ENCODE measurements at regions not wholly inside any gene's neighbourhood (a gene's known extent, or its start where the extent isn't known, plus 50 kb on each side); places are given as distances from the start of the nearest gene placed in this dataset.

DNA sequence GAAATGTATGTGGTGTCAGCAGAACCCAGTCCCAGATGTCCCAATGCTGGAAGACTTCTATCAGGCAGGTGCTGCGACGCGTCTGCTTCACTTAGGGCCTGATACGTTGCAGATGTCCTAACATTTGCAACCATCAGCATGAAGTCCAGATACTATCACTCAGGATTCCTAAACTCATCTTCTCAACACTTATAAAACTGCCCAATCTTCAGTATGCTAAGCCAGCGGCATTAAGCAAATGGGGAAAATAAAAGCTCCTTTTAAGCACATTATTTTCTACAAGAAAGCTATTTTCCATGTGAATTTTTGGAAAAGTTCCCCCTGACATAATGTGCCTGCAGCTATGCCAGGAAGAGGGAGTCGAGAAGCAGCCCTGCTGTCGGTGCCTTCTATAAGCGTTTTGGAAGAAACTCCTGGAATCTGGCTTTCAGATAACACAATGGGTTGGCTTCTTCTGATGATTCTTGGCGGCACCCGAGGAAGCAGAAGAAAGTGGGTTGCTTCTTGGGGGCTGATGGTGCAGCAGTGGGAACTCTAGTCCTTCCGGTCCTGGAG lies 60.7 kb upstream of the ITGA6 start:
- H2AFZ ChIP-seq (replicated peaks), result no peak overlapping the region

DNA sequence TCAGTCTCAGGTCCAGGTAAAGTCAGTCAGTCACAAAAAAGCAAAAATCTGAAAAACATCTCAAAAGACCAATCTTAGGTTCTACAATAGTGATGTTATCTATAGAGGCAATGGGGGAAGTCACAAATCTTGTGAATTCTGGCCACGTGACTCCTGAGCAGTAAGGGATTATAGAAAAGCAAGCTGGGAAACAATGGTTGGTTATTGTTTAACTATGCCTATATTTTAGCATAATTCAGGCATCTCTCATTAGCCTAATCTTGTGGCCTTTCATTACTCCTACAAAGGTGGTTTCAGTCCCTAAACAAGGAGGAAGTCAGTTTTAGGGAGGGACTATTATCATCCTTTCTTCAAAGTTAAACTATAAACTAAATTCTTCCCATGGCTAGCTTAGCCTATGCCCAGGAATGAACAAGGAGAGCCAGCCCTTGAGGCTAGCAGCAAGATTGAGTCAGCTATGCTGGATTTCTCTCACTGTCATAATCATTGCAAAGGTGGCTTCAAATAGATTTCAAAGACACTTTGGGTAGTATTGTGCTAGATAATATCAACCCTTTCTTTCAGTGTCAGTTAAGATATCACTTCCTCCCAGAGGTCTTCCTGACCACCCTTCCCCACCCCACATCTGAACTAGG lies 56.4 kb upstream of the ITGA6 start:
- no peak for DNase-seq (ENCODE audit: low spot score)
- Mint-ChIP-seq H3K9me3 (peaks cover 29% of the 10 kb centered on the region), H3K4me1 (no peaks in the 10 kb centered on the region), H3K27me3 (ENCODE audit: insufficient read depth, low read depth) (peaks cover 4% of the 10 kb centered on the region), H3K27ac (peak overlapping the region; percentile 38), H3K4me3 (no peak overlapping the region), H3K36me3 (peaks cover 7% of the 10 kb centered on the region)
- no peaks in the 10 kb centered on the region for H3K36me3 ChIP-seq
- H3K9ac ChIP-seq, result no peak overlapping the region
- no peaks in the 10 kb centered on the region for H3K9me3 ChIP-seq (ENCODE audit: low read depth)
- TF ChIP-seq, protein P1, sequence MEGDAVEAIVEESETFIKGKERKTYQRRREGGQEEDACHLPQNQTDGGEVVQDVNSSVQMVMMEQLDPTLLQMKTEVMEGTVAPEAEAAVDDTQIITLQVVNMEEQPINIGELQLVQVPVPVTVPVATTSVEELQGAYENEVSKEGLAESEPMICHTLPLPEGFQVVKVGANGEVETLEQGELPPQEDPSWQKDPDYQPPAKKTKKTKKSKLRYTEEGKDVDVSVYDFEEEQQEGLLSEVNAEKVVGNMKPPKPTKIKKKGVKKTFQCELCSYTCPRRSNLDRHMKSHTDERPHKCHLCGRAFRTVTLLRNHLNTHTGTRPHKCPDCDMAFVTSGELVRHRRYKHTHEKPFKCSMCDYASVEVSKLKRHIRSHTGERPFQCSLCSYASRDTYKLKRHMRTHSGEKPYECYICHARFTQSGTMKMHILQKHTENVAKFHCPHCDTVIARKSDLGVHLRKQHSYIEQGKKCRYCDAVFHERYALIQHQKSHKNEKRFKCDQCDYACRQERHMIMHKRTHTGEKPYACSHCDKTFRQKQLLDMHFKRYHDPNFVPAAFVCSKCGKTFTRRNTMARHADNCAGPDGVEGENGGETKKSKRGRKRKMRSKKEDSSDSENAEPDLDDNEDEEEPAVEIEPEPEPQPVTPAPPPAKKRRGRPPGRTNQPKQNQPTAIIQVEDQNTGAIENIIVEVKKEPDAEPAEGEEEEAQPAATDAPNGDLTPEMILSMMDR (IDR thresholded peaks at IDR 0.05), result no peak
- TF ChIP-seq EZH2 (IDR thresholded peaks at IDR 0.05) (no peak), EZH2phosphoT487 (IDR thresholded peaks at IDR 0.05) (no peak)
- H3K4me3 ChIP-seq, result no peak overlapping the region
- no peaks in the 10 kb centered on the region for H3K79me2 ChIP-seq (ENCODE audit: low read depth)
- no peaks in the 10 kb centered on the region for H3K4me1 ChIP-seq
- no peaks in the 10 kb centered on the region for H3F3A ChIP-seq (ENCODE audit: low read depth)
- H2AFZ ChIP-seq (replicated peaks), result no peak overlapping the region
- H4K20me1 ChIP-seq (ENCODE audit: low read depth), result no peaks in the 10 kb centered on the region
- no peak overlapping the region for H3K4me2 ChIP-seq
- H3K27ac ChIP-seq, result no peak overlapping the region
- no peaks in the 10 kb centered on the region for H3K27me3 ChIP-seq

More for the DNA sequence above, 60.7 kb upstream of the ITGA6 start:
- no peak for DNase-seq (ENCODE audit: low spot score)
- Histone ChIP-seq H3K4me2 (no peak overlapping the region), H3F3A (ENCODE audit: low read depth) (no peaks in the 10 kb centered on the region), H3K4me1 (no peaks in the 10 kb centered on the region), H3K4me3 (no peak overlapping the region), H3K9me3 (ENCODE audit: low read depth) (no peaks in the 10 kb centered on the region), H4K20me1 (ENCODE audit: low read depth) (no peaks in the 10 kb centered on the region), H3K9ac (no peak overlapping the region), H3K27ac (no peak overlapping the region), H3K27me3 (no peaks in the 10 kb centered on the region), H3K79me2 (ENCODE audit: low read depth) (no peaks in the 10 kb centered on the region), H3K36me3 (no peaks in the 10 kb centered on the region)
- no peak overlapping the region for H3K27ac Mint-ChIP-seq
- peaks cover 7% of the 10 kb centered on the region for H3K36me3 Mint-ChIP-seq
- H3K4me1 Mint-ChIP-seq, result no peaks in the 10 kb centered on the region
- peaks cover 6% of the 10 kb centered on the region for H3K27me3 Mint-ChIP-seq (ENCODE audit: insufficient read depth, low read depth)
- H3K4me3 Mint-ChIP-seq, result no peak overlapping the region
- H3K9me3 Mint-ChIP-seq, result peaks cover 30% of the 10 kb centered on the region
- TF ChIP-seq, protein P1 (IDR thresholded peaks at IDR 0.05), result no peak
- TF ChIP-seq EZH2 (IDR thresholded peaks at IDR 0.05), result no peak

DNA sequence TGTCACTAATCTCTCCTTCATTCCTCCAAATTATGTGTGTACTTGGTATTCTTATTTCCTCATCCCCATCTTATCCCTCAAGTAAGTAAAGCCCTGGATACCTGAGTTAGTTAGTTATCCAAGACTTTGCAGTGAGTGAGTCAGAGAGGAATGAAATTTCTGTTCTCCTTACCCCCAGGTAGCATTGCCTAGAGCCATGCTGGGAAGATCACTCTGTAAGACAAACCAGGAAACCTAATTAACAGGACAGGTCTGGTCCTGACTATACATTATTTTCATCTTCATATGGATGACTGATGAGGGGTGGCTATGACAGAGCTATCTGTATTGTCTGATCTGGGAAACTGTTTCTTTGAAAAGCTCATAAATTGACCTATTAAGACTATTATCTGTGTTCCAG lies 55.0 kb upstream of the ITGA6 start:
- no peaks in the 10 kb centered on the region for H4K20me1 ChIP-seq (ENCODE audit: low read depth)
- H3K4me2 ChIP-seq, result no peak overlapping the region
- no peak overlapping the region for H2AFZ ChIP-seq (replicated peaks)
- DNase-seq (ENCODE audit: low spot score), result no peak
- H3K27me3 ChIP-seq, result no peaks in the 10 kb centered on the region
- TF ChIP-seq, protein P1 (IDR thresholded peaks at IDR 0.05), result no peak
- no peak for TF ChIP-seq EZH2phosphoT487 (IDR thresholded peaks at IDR 0.05)
- no peak for TF ChIP-seq EZH2 (IDR thresholded peaks at IDR 0.05)
- peaks cover 4% of the 10 kb centered on the region for H3K27me3 Mint-ChIP-seq (ENCODE audit: insufficient read depth, low read depth)
- no peaks in the 10 kb centered on the region for H3K9me3 ChIP-seq (ENCODE audit: low read depth)
- no peaks in the 10 kb centered on the region for H3K4me1 ChIP-seq
- H3K27ac Mint-ChIP-seq, result no peak overlapping the region
- peaks cover 7% of the 10 kb centered on the region for H3K36me3 Mint-ChIP-seq
- H3F3A ChIP-seq (ENCODE audit: low read depth), result no peaks in the 10 kb centered on the region
- no peak overlapping the region for H3K4me3 ChIP-seq
- H3K4me1 Mint-ChIP-seq, result no peaks in the 10 kb centered on the region
- H3K4me3 Mint-ChIP-seq, result no peak overlapping the region
- H3K9me3 Mint-ChIP-seq, result peaks cover 29% of the 10 kb centered on the region
- H3K79me2 ChIP-seq (ENCODE audit: low read depth), result no peaks in the 10 kb centered on the region
- no peak overlapping the region for H3K9ac ChIP-seq
- H3K36me3 ChIP-seq, result no peaks in the 10 kb centered on the region
- no peak overlapping the region for H3K27ac ChIP-seq

Measured in neural progenitor cell (in vitro differentiated cells).